DOHH2 (cell line): ENCODE measurements at regions not wholly inside any gene's neighbourhood (a gene's known extent, or its start where the extent isn't known, plus 50 kb on each side); places are given as distances from the start of the nearest gene placed in this dataset.

ENCODE experiments used
- H3F3A ChIP-seq: fragments of 200-600 bp; sonication (generic), shearing (Covaris generic); 2 replicates; pipeline ENCODE4 v1.6.0; 2016; ENCODE audit warnings: antibody characterized with exemption, mild to moderate bottlenecking; ENCODE audit not compliant: control insufficient read depth, insufficient read depth
- H3K27ac ChIP-seq: fragments of 200-600 bp; sonication (generic); 2 replicates; pipeline ENCODE4 v1.5.1; 2014; ENCODE audit warnings: low read depth, mild to moderate bottlenecking, low read length, moderate library complexity
- H3K27me3 ChIP-seq: fragments of 200-600 bp; sonication (generic); 2 replicates; pipeline ENCODE4 v1.6.1; 2014; ENCODE audit warnings: mild to moderate bottlenecking, low read length, mixed read lengths; ENCODE audit not compliant: control insufficient read depth
- H3K36me3 ChIP-seq: fragments of 200-600 bp; sonication (generic); 2 replicates; pipeline ENCODE4 v1.6.1; 2014; ENCODE audit warnings: mild to moderate bottlenecking, low read length, moderate library complexity, mixed read lengths; ENCODE audit not compliant: control insufficient read depth
- H3K4me1 ChIP-seq: fragments of 200-600 bp; sonication (generic); 2 replicates; pipeline ENCODE4 v1.6.1; 2014; ENCODE audit warnings: mild to moderate bottlenecking, low read length, mixed read lengths; ENCODE audit not compliant: control insufficient read depth
- H3K4me2 ChIP-seq: fragments of 200-600 bp; sonication (generic); 2 replicates; pipeline ENCODE4 v1.6.0; 2014; ENCODE audit warnings: mild to moderate bottlenecking, low read length, moderate library complexity
- H3K4me3 ChIP-seq: fragments of 200-600 bp; sonication (generic); 2 replicates; pipeline ENCODE4 v1.5.1; 2014; ENCODE audit warnings: mild to moderate bottlenecking, low read length, mixed read lengths
- H3K79me2 ChIP-seq: fragments of 200-600 bp; sonication (generic); 2 replicates; pipeline ENCODE4 v1.6.1; 2014; ENCODE audit warnings: mild to moderate bottlenecking, low read length, mixed read lengths; ENCODE audit not compliant: control insufficient read depth
- H3K9me2 ChIP-seq: fragments of 200-600 bp; sonication (generic); replicated peaks from 2 replicates; pipeline ENCODE4 v1.6.1; 2014; ENCODE audit warnings: mild to moderate bottlenecking, low read length, mixed read lengths; ENCODE audit not compliant: control insufficient read depth
- H3K9me3 ChIP-seq: fragments of 200-600 bp; sonication (generic); 2 replicates; pipeline ENCODE4 v1.6.1; 2014; ENCODE audit warnings: antibody characterized with exemption, low read length, mixed read lengths; ENCODE audit not compliant: control insufficient read depth, insufficient read depth
- H4K20me1 ChIP-seq: fragments of 200-600 bp; sonication (generic); 2 replicates; pipeline ENCODE4 v1.6.0; 2014; ENCODE audit warnings: low read depth, mild to moderate bottlenecking, antibody characterized with exemption, low read length, moderate library complexity; ENCODE audit not compliant: control insufficient read depth, insufficient read depth
- EZH2phosphoT487 ChIP-seq: fragments of 200-600 bp; sonication (generic); IDR thresholded peaks from 2 replicates; pipeline ENCODE4 v1.6.1; 2017; ENCODE audit warnings: borderline replicate concordance, mild to moderate bottlenecking, antibody characterized with exemption, low read length, moderate library complexity, mixed read lengths
- TF ChIP-seq, protein P1 (sequence below): fragments of 200-600 bp; sonication (generic); IDR thresholded peaks from one replicate; pipeline ENCODE4 v1.5.1; 2014; ENCODE audit warnings: antibody characterized with exemption, mild to moderate bottlenecking, low read depth, low read length; ENCODE audit not compliant: poor library complexity, severe bottlenecking

DNA sequence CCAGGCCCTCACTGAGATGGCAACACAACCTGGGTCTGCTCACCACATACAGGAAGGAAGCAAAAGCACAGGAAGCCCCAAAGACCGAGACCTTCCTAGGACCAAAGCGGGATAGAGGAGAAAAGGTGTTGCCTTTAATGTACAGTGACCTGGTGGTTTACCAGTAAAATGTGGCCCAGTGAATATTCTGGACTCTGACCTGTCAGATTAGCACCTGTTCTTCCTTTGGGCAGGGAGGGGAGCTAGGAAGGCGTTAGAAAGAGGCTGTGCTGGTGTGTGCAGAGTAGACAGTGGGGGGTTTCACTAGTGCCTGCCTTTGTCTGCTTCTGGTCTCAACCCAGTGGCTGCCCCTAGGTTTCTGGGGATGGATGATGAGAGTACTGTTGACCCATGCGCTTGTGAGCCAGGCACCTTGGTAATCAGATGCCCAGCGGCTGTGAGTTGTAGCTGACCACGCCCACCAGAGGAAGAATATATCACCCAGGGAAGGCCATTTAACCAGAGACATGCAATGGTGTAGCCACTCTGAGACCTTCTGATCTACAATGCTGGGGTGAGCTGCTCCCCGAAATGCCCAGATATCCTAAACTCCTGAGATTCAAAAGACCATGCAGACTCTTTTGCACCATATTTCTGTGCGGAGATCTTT is 90.1 kb upstream of the NEO1 start:
- Histone ChIP-seq H3K9me2 (no peaks in the 10 kb centered on the region), H3K4me2 (no peak overlapping the region), H3K27ac (no peak overlapping the region), H3K36me3 (no peaks in the 10 kb centered on the region), H3K9me3 (no peaks in the 10 kb centered on the region), H3K4me3 (no peak overlapping the region), H3F3A (no peaks in the 10 kb centered on the region), H4K20me1 (no peaks in the 10 kb centered on the region), H3K79me2 (no peaks in the 10 kb centered on the region), H3K4me1 (no peaks in the 10 kb centered on the region), H3K27me3 (no peaks in the 10 kb centered on the region)
- TF ChIP-seq, protein P1, sequence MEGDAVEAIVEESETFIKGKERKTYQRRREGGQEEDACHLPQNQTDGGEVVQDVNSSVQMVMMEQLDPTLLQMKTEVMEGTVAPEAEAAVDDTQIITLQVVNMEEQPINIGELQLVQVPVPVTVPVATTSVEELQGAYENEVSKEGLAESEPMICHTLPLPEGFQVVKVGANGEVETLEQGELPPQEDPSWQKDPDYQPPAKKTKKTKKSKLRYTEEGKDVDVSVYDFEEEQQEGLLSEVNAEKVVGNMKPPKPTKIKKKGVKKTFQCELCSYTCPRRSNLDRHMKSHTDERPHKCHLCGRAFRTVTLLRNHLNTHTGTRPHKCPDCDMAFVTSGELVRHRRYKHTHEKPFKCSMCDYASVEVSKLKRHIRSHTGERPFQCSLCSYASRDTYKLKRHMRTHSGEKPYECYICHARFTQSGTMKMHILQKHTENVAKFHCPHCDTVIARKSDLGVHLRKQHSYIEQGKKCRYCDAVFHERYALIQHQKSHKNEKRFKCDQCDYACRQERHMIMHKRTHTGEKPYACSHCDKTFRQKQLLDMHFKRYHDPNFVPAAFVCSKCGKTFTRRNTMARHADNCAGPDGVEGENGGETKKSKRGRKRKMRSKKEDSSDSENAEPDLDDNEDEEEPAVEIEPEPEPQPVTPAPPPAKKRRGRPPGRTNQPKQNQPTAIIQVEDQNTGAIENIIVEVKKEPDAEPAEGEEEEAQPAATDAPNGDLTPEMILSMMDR = no peak

DNA sequence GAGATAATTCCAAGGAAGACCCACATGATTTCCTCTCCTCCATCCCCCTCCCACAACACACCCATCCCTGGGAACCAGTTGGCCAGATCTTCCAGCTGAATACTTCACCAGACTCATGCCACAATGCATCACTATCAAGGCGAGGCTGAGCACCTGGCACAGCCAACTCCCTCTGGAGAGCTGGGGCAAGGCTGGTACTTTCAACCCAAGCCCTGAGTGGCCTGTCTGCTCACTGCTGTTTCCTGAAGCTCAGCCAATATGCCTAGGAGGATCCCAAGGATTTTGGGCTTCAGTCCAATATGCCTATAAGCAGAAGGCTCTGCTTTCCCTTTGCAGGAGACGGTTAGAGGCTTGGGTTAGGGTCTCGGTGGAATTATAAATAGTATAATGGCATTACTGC is 90.9 kb upstream of the NEO1 start:
- Histone ChIP-seq H3K9me3 (no peaks in the 10 kb centered on the region), H3K27ac (no peak overlapping the region), H4K20me1 (no peaks in the 10 kb centered on the region), H3K36me3 (no peaks in the 10 kb centered on the region), H3K4me1 (no peaks in the 10 kb centered on the region), H3F3A (no peaks in the 10 kb centered on the region), H3K9me2 (no peaks in the 10 kb centered on the region), H3K4me3 (no peak overlapping the region), H3K4me2 (no peak overlapping the region), H3K79me2 (no peaks in the 10 kb centered on the region), H3K27me3 (no peaks in the 10 kb centered on the region)
- TF ChIP-seq, protein P1 = no peak
- no peak for TF ChIP-seq EZH2phosphoT487

DNA sequence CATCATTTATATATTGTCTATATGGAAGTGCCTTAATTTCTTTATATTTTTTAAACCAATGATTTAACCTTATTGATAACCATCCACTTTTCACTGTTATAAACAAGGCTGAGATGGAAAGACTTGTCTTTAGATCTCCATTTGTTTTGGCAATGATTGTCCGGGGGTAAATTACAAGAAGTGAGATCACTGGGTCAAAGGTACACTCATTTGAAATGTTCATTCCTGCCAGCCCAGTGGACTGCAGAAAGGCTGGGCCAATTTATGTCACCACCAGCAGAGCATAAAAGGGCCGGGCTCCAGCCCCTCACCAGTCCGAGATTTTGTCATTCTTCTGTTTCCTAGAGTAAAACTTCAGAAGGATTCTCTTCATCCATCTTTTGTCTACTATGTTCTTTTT is 93.6 kb upstream of the NEO1 start:
- Histone ChIP-seq H3K4me1 (no peaks in the 10 kb centered on the region), H3K9me3 (no peaks in the 10 kb centered on the region), H3K27me3 (peaks cover 3% of the 10 kb centered on the region; the same call in 1 of the 2 replicates), H3K4me2 (no peak overlapping the region), H3K79me2 (no peaks in the 10 kb centered on the region), H3K27ac (no peak overlapping the region), H3K9me2 (no peaks in the 10 kb centered on the region), H4K20me1 (no peaks in the 10 kb centered on the region), H3F3A (no peaks in the 10 kb centered on the region), H3K4me3 (no peak overlapping the region), H3K36me3 (no peaks in the 10 kb centered on the region)
- TF ChIP-seq EZH2phosphoT487 = no peak
- TF ChIP-seq, protein P1 = no peak
